CD4-positive, alpha-beta T cell treated with Interferon gamma for 1 hour (primary cell): ENCODE measurements at regions not wholly inside any gene's neighbourhood (a gene's known extent, or its start where the extent isn't known, plus 50 kb on each side); places are given as distances from the start of the nearest gene placed in this dataset.
A peak's percentile ranks its signal among the peaks of the same experiment; 100 is the strongest.
"Not testable (repeated sequence)": the region's sequence is repeated elsewhere in the genome, so short reads cannot be mapped to it uniquely, and the experiment has no call there.

ENCODE experiments used
- DNase-seq: peaks from one replicate; pipeline ENCODE4 v3.0.0-alpha.2; 2020

GRCh38 chr6:5836597-5836996 lies 170.1 kb downstream of the NRN1 start:
- not testable (repeated sequence) for DNase-seq

GRCh38 chr6:5833120-5833519 lies 173.6 kb downstream of the NRN1 start:
- no peak for DNase-seq

GRCh38 chr6:5832668-5833067 lies 174.1 kb downstream of the NRN1 start:
- DNase-seq = no peak

- peak; percentile 59 for DNase-seq
These were observed 175.4 kb downstream of the NRN1 start for GRCh38 chr6:5831219-5831862.

- DNase-seq = no peak
These were observed 178.4 kb downstream of the NRN1 start for GRCh38 chr6:5828296-5828695.

GRCh38 chr6:5827056-5827904 lies 179.4 kb downstream of the NRN1 start:
- no peak for DNase-seq

GRCh38 chr6:5824382-5824983 lies 182.2 kb downstream of the NRN1 start:
- DNase-seq = not testable (repeated sequence)
